NCI-H2227 (cell line): ENCODE measurements at regions not wholly inside any gene's neighbourhood (a gene's known extent, or its start where the extent isn't known, plus 50 kb on each side); places are given as distances from the start of the nearest gene placed in this dataset.

ENCODE experiments used
- DNase-seq: peaks from one replicate; lab custom pipeline; 2025; ENCODE audit not compliant: unreplicated experiment; lab: John Stamatoyannopoulos, UW

GRCh38 chr13:27014406-27015359 is 156.9 kb downstream of the USP12 start:
- DNase-seq = no peak

GRCh38 chr13:27012482-27013197 is 159.0 kb downstream of the USP12 start:
- no peak for DNase-seq

GRCh38 chr13:27011661-27012060 is 159.9 kb downstream of the USP12 start:
- DNase-seq = no peak

- no peak for DNase-seq
These were observed 162.9 kb downstream of the USP12 start for GRCh38 chr13:27008733-27009132.

- DNase-seq = peak; percentile 41
These were observed 164.4 kb downstream of the USP12 start for GRCh38 chr13:27007166-27007565.

GRCh38 chr13:27006519-27007161 is 165.0 kb downstream of the USP12 start:
- DNase-seq = peak; percentile 56

- DNase-seq = no peak
These were observed 165.6 kb downstream of the USP12 start for GRCh38 chr13:27005976-27006518.

DNA sequence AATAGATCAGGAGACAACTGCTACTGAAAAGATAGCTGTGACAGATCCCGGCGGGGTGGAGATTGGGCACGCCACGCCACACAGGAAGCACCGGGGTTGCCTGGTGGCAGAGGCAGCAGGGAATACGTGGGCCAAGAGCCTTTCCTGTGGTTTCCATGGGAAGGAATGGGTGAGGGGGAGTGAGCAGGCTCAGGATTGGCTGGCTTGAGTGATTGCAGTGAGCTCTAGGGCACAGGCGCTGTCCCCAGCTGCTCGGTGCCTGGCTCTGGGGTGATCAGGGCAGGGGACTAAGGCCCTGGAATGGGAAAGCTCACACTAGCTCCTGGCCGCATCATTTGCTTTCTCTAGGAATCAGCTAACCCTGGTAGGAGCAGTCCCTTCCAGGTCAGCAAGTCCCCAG is 166.1 kb downstream of the USP12 start:
- no peak for DNase-seq

- DNase-seq = no peak
These were observed 166.7 kb downstream of the USP12 start for GRCh38 chr13:27004866-27005265.

- DNase-seq = no peak
These were observed 167.3 kb downstream of the USP12 start for GRCh38 chr13:27004326-27004725.

GRCh38 chr13:27001705-27002104 is 169.9 kb downstream of the USP12 start:
- no peak for DNase-seq

DNA sequence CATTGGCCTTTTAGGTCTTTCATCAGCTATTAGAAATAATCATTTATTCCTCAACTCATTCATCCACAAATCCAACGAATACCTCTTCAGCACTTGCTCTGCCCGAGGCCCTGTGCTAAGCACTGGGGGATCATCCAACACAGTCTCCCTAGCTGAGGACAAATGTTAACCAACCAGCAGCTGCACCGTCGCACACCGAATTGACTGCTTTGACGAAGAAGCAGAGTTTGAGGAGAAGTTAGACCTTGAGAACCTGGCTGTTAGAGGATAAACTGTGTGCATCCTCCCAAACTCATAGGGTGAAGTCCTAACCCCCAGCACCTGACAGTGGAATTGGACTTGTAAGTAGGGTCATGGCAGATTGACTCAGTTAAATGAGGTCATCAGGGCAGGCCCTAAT is 170.9 kb downstream of the USP12 start:
- no peak for DNase-seq

GRCh38 chr13:26999499-26999898 is 172.1 kb downstream of the USP12 start:
- DNase-seq = no peak

DNA sequence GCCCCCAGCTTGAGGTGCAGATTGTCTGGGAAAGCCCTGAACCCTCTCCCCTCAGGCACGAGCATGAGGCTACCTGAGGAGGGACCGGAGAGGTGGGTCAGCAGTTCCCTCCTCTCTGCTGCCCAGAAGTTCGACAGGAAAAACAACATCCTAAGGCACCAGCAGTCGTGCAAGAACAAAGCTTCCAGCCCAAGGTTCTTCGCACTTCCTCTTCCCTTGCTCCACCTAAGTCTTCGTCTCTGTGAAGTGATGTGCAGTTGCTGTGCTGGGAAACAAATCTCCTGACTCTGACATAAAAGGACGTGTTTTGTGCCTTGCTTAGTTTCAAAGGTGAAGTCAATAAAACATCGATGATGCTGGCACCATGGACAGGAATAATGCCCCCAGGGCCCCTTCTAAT is 173.3 kb downstream of the USP12 start:
- no peak for DNase-seq

- DNase-seq = no peak
These were observed 174.5 kb downstream of the USP12 start for GRCh38 chr13:26996965-26997752.

GRCh38 chr13:26995159-26995558 is 176.5 kb downstream of the USP12 start:
- no peak for DNase-seq

GRCh38 chr13:26993780-26994179 is 177.8 kb downstream of the USP12 start:
- no peak for DNase-seq

GRCh38 chr13:26992951-26993719 is 178.5 kb downstream of the USP12 start:
- DNase-seq = no peak

DNA sequence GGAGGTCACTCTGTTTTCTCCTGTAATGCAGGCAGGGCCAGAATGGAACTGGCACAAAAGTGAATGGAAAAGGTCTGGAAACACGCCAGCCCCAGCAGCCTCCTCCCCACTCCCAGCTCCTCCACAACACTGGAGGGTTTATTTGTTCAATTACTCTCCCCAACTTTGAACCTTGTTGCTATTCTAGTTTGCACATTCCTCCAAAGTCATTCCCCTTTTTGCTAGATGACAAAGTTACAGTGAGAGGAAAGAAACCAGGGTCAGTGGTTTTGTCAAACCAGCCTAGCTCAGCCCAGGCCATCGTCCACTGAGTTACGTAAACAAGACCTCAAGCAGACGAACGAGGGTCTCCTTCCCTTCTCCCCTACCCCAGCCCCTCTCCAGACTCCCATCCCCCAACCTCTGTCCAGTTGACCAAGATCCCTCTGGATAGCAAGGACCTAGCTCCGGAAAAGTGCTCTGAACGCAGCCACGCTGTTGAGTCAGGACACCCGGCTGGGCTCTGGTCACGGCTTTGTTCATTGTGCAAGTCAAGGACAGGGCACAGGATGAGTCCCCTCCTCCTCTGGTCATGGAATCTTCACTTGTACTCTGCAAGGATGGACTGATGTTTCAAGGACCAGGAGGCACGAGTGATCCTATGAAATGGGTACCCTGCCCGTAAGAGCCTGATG is 180.0 kb downstream of the USP12 start:
- DNase-seq = no peak
